H1 (cell line): ENCODE measurements at regions not wholly inside any gene's neighbourhood (a gene's known extent, or its start where the extent isn't known, plus 50 kb on each side); places are given as distances from the start of the nearest gene placed in this dataset.

Source experiments
- CTCF ChIA-PET: fragments of 300-600 bp; sonication (Branson Sonifier 250); formaldehyde crosslinking; loops from one replicate; lab custom pipeline; 2021; ENCODE audit not compliant: partially characterized antibody; lab: Charles Lee
- POLR2A ChIA-PET: fragments of 300-600 bp; sonication (Branson Sonifier 250); formaldehyde crosslinking; loops from one replicate; lab custom pipeline; 2021; ENCODE audit warnings: inconsistent platforms; ENCODE audit not compliant: partially characterized antibody; lab: Charles Lee
- DNase-seq, 2 experiments: peaks; one replicate each; pipeline versions ENCODE4 v3.0.0 to v3.0.0-alpha.2; 2010 to 2022; ENCODE audit warnings: low spot score in 2 of 2, low read depth in 1 of 2, mixed read lengths in 1 of 2
- FAIRE-seq: peaks from 2 replicates; lab custom pipeline; 2011; peaks lifted over from hg19 to GRCh38; lab: Jason Lieb, UNC
- H2AFZ ChIP-seq: 2 replicates; pipeline ENCODE4 v1.8.1; 2012; ENCODE audit warnings: low read length, inconsistent platforms
- H2AK5ac ChIP-seq: 2 replicates; pipeline ENCODE4 v1.6.1; 2013; ENCODE audit warnings: low read depth, low read length
- H2BK120ac ChIP-seq: replicated peaks from 2 replicates; pipeline ENCODE3; 2013; ENCODE audit warnings: low read depth, low read length, inconsistent platforms
- H2BK12ac ChIP-seq: 2 replicates; pipeline ENCODE4 v1.6.1; 2013; ENCODE audit warnings: low read depth, low read length
- H2BK15ac ChIP-seq: 2 replicates; pipeline ENCODE4 v1.6.1; 2013; ENCODE audit warnings: low read length
- H2BK20ac ChIP-seq: 2 replicates; pipeline ENCODE4 v1.6.1; 2013; ENCODE audit warnings: low read length
- H2BK5ac ChIP-seq: 2 replicates; pipeline ENCODE4 v1.6.1; 2013; ENCODE audit warnings: low read depth, low read length
- H3K14ac ChIP-seq: 2 replicates; pipeline ENCODE4 v1.6.1; 2013; ENCODE audit warnings: inconsistent platforms; ENCODE audit not compliant: insufficient read length
- H3K18ac ChIP-seq: 2 replicates; pipeline ENCODE4 v1.6.1; 2013; ENCODE audit warnings: low read length; ENCODE audit errors: extremely low read depth
- H3K23ac ChIP-seq: 2 replicates; pipeline ENCODE4 v1.6.1; 2013; ENCODE audit warnings: inconsistent platforms; ENCODE audit not compliant: insufficient read length
- H3K23me2 ChIP-seq: 2 replicates; pipeline ENCODE4 v1.6.1; 2013; ENCODE audit warnings: low read depth, low read length
- H3K27ac ChIP-seq: 2 replicates; pipeline ENCODE4 v1.6.1; 2011; ENCODE audit warnings: low read depth, low read length, inconsistent platforms
- H3K27me3 ChIP-seq, 4 experiments: replicated peaks in 1 of 4; 1 replicate in 1 of 4; 2 replicates in 3 of 4; pipeline versions ENCODE4 v1.6.1 to v1.8.1; 2011 to 2013; ENCODE audit warnings: low read length in 3 of 4, mild to moderate bottlenecking in 3 of 4, inconsistent platforms in 2 of 4, mixed read lengths in 2 of 4, moderate library complexity in 1 of 4; ENCODE audit not compliant: control insufficient read depth in 3 of 4, insufficient read depth in 3 of 4; ENCODE audit errors: extremely low read depth in 1 of 4
- H3K36me3 ChIP-seq, 4 experiments: 2 replicates each; pipeline versions ENCODE4 v1.6.1 to v1.8.1; 2011 to 2013; ENCODE audit warnings: mild to moderate bottlenecking in 4 of 4, low read length in 3 of 4, moderate library complexity in 2 of 4, control low read depth in 1 of 4, inconsistent platforms in 1 of 4; ENCODE audit not compliant: insufficient read depth in 4 of 4, control insufficient read depth in 2 of 4
- H3K4ac ChIP-seq: replicated peaks from 2 replicates; pipeline ENCODE3; 2013; ENCODE audit warnings: low read length, low read depth, mixed read lengths, inconsistent platforms; ENCODE audit not compliant: insufficient read length
- H3K4me1 ChIP-seq, 4 experiments: replicated peaks in 1 of 4; 1 replicate in 1 of 4; 2 replicates in 3 of 4; pipeline versions ENCODE4 v1.6.1 to v1.8.1; 2011 to 2013; ENCODE audit warnings: low read length in 3 of 4, inconsistent platforms in 2 of 4, mixed read lengths in 1 of 4; ENCODE audit not compliant: insufficient read depth in 4 of 4, control insufficient read depth in 3 of 4
- H3K4me2 ChIP-seq, 2 experiments: 2 replicates each; pipeline versions ENCODE4 v1.6.1 to v1.8.1; 2011 to 2013; ENCODE audit warnings: low read depth in 2 of 2, low read length in 2 of 2, control low read depth in 1 of 2, inconsistent platforms in 1 of 2, mild to moderate bottlenecking in 1 of 2; ENCODE audit not compliant: insufficient read depth in 1 of 2
- H3K4me3 ChIP-seq, 4 experiments: fragments of 200-600, 300-600 bp in 1 of 4; sonication (generic), shearing (Covaris generic), sonication (Bioruptor Twin) in 1 of 4; 2 replicates each; pipeline versions ENCODE4 v1.5.1 to v1.8.1; 2011 to 2016; ENCODE audit warnings: low read length in 4 of 4, low read depth in 3 of 4, control low read depth in 2 of 4, inconsistent platforms in 2 of 4, mild to moderate bottlenecking in 2 of 4, mixed read lengths in 1 of 4, moderate library complexity in 1 of 4; ENCODE audit not compliant: insufficient read depth in 2 of 4; ENCODE audit errors: extremely low read depth in 1 of 4
- H3K56ac ChIP-seq: replicated peaks from 2 replicates; pipeline ENCODE3; 2013; ENCODE audit warnings: low read depth, mild to moderate bottlenecking, mixed read lengths, low read length, inconsistent platforms; ENCODE audit not compliant: insufficient read length
- H3K79me1 ChIP-seq: 2 replicates; pipeline ENCODE4 v1.6.1; 2013; ENCODE audit warnings: low read depth, low read length, control low read depth
- H3K79me2 ChIP-seq, 2 experiments: 2 replicates each; pipeline versions ENCODE4 v1.6.1 to v1.8.1; 2012 to 2013; ENCODE audit warnings: low read length in 2 of 2, mild to moderate bottlenecking in 2 of 2, inconsistent platforms in 1 of 2; ENCODE audit not compliant: insufficient read depth in 2 of 2, control insufficient read depth in 1 of 2
- H3K9ac ChIP-seq, 4 experiments: replicated peaks in 1 of 4; 1 replicate in 1 of 4; 2 replicates in 3 of 4; pipeline versions ENCODE4 v1.6.1 to v1.8.1; 2011 to 2013; ENCODE audit warnings: low read depth in 3 of 4, low read length in 3 of 4, control low read depth in 2 of 4, mild to moderate bottlenecking in 2 of 4, moderate library complexity in 2 of 4, inconsistent platforms in 1 of 4; ENCODE audit errors: extremely low read depth in 1 of 4
- H3K9me3 ChIP-seq, 2 experiments: 2 replicates each; pipeline versions ENCODE4 v1.6.1 to v1.8.1; 2012 to 2013; ENCODE audit warnings: mild to moderate bottlenecking in 2 of 2, moderate library complexity in 2 of 2, control low read depth in 1 of 2, inconsistent platforms in 1 of 2, low read depth in 1 of 2, low read length in 1 of 2, mixed read lengths in 1 of 2; ENCODE audit not compliant: insufficient read depth in 2 of 2
- H4K20me1 ChIP-seq, 2 experiments: replicated peaks in 1 of 2; 2 replicates each; pipeline versions ENCODE3 to v1.8.1; 2011 to 2013; ENCODE audit warnings: inconsistent platforms in 2 of 2, low read length in 2 of 2, mild to moderate bottlenecking in 1 of 2; ENCODE audit not compliant: insufficient read depth in 2 of 2, control insufficient read depth in 1 of 2
- H4K5ac ChIP-seq: 2 replicates; pipeline ENCODE4 v1.6.1; 2013; ENCODE audit warnings: low read length, low read depth, mixed read lengths, inconsistent platforms; ENCODE audit not compliant: insufficient read length
- H4K8ac ChIP-seq: 2 replicates; pipeline ENCODE4 v1.8.0; 2013; ENCODE audit warnings: mild to moderate bottlenecking, moderate library complexity, low read length, inconsistent platforms; ENCODE audit not compliant: insufficient read depth; ENCODE audit errors: extremely low read depth
- H4K91ac ChIP-seq: replicated peaks from 2 replicates; pipeline ENCODE3; 2013; ENCODE audit warnings: low read length, mixed read lengths, inconsistent platforms; ENCODE audit not compliant: insufficient read length
- KDM1A ChIP-seq: fragments of 200-600, 300-600 bp; sonication (generic); IDR thresholded peaks from 2 replicates; pipeline ENCODE4 v1.7.1; 2016; ENCODE audit warnings: mild to moderate bottlenecking, low read length, borderline replicate concordance
- RFX5 ChIP-seq: IDR thresholded peaks from 2 replicates; pipeline ENCODE4 v1.6.1; 2011; ENCODE audit warnings: low read depth, low read length, improper control_type of control experiment, borderline replicate concordance
- WGBS, 2 experiments: shearing (Covaris generic) in 1 of 2; methylation state at CpG; one replicate each; pipeline versions ENCODE4 v1.1.6 to v1.1.7; 2013 to 2015; ENCODE audit warnings: low lambda C conversion rate in 2 of 2, mixed read lengths in 2 of 2, inconsistent platforms in 1 of 2, low coverage in 1 of 2, missing lambda C conversion rate in 1 of 2; ENCODE audit not compliant: insufficient replicate concordance in 2 of 2, insufficient coverage in 1 of 2, insufficient read length in 1 of 2; ENCODE audit errors: extremely low coverage in 1 of 2, missing lambda C conversion rate in 1 of 2; 5-methylcytosine and 5-hydroxymethylcytosine counted together

DNA sequence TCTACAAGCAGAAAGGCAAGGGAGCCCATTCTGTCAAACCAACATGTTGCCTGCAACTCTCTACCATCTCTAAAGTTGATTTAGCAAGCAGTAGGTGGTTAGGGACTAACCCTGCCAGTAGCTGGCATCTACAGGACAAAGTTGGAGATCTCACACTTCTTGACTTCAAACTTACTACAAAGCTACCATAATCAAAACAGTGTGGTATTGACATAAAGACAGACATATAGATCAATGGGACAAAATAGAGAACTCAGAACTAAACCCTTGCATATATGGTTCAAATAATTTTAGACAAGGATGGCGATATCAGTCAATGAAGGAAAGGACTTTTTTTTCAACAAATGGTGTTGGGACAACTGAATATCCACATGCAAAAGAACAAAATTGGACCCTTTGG is 84.9 kb downstream of the MAP3K8 start:
- Histone ChIP-seq H4K20me1 (no peaks in the 10 kb centered on the region), H4K8ac (no peak overlapping the region), H3K4ac (no peak overlapping the region), H2BK20ac (no peak overlapping the region), H3K14ac (no peak overlapping the region), H2AK5ac (no peak overlapping the region), H3K23ac (no peak overlapping the region), H3K79me1 (no peaks in the 10 kb centered on the region), H2BK5ac (no peak overlapping the region), H3K27ac (no peak overlapping the region), H3K36me3 (no peaks in the 10 kb centered on the region), H3K4me2 (no peak overlapping the region), H3K79me2 (no peaks in the 10 kb centered on the region), H3K27me3 (no peaks in the 10 kb centered on the region; a peak in 1 of 7 replicates), H3K4me3 (no peak overlapping the region), H2BK120ac (no peak overlapping the region), H2AFZ (no peak overlapping the region), H3K56ac (no peak overlapping the region), H2BK12ac (no peak overlapping the region), H2BK15ac (no peak overlapping the region), H3K9me3 (peaks cover 8% of the 10 kb centered on the region in 2 experiments; a peak in 2 of 4 replicates), H4K5ac (no peak overlapping the region), H3K9ac (no peak overlapping the region), H4K91ac (no peak overlapping the region), H3K4me1 (peaks cover 0 to 12% (median 0%) of the 10 kb centered on the region in 4 experiments; a peak in 1 of 7 replicates), H3K23me2 (no peaks in the 10 kb centered on the region), H3K18ac (no peak overlapping the region)
- DNase-seq (no peak), FAIRE-seq (no peak)
- TF ChIP-seq KDM1A (peak; percentile 85), RFX5 (no peak)
- ChIA-PET CTCF (interaction anchor here (1.6 kb wide), 2 partner anchors 30 to 63 kb away, joined by 3 to 7 read pairs; no protein-coding TSS in a partner anchor), POLR2A (interaction anchor here (1.1 kb wide), 1 partner anchor 85 kb away, joined by 3 read pairs; the partner anchor contains the start of gene MAP3K8)
- WGBS, 2 experiments, result 84% methylated on average over 1 of the region's 1 CpG; no CpG with 5 or more reads in 1 of the 2 experiments
